GM21367 (cell line): ENCODE measurements at regions not wholly inside any gene's neighbourhood (a gene's known extent, or its start where the extent isn't known, plus 50 kb on each side); places are given as distances from the start of the nearest gene placed in this dataset.
"Not testable (repeated sequence)": the region's sequence is repeated elsewhere in the genome, so short reads cannot be mapped to it uniquely, and the experiment has no call there.

Experiments
- ATAC-seq: cut with Tn5 transposase; IDR thresholded peaks from one replicate; pipeline ENCODE4 v1.9.1; 2021; ENCODE audit not compliant: unreplicated experiment

- ATAC-seq = no peak
These were observed 387.3 kb downstream of the LIG4 start for GRCh38 chr13:107827840-107828549.

GRCh38 chr13:107824635-107825034, 390.7 kb downstream of the LIG4 start:
- no peak for ATAC-seq

GRCh38 chr13:107822006-107822405, 393.3 kb downstream of the LIG4 start:
- ATAC-seq = no peak

- no peak for ATAC-seq
These were observed 393.8 kb downstream of the LIG4 start for GRCh38 chr13:107821492-107821891.

GRCh38 chr13:107819071-107819470, 396.3 kb downstream of the LIG4 start:
- no peak for ATAC-seq

GRCh38 chr13:107817647-107818287, 397.6 kb downstream of the LIG4 start:
- ATAC-seq = no peak

GRCh38 chr13:107812014-107812412, 403.3 kb downstream of the LIG4 start:
- no peak for ATAC-seq

- ATAC-seq = no peak
These were observed 403.9 kb downstream of the LIG4 start for GRCh38 chr13:107811233-107812013.

- no peak for ATAC-seq
These were observed 406.2 kb downstream of the LIG4 start for GRCh38 chr13:107809125-107809524.

- no peak for ATAC-seq
These were observed 406.9 kb downstream of the LIG4 start for GRCh38 chr13:107808389-107808788.

GRCh38 chr13:107807306-107808073, 407.8 kb downstream of the LIG4 start:
- no peak for ATAC-seq

- no peak for ATAC-seq
These were observed 408.6 kb downstream of the LIG4 start for GRCh38 chr13:107806726-107807125.

GRCh38 chr13:107803822-107804495, 411.4 kb downstream of the LIG4 start:
- no peak for ATAC-seq

GRCh38 chr13:107801621-107802020, 413.7 kb downstream of the LIG4 start:
- ATAC-seq = no peak

- ATAC-seq = no peak
These were observed 416.3 kb downstream of the LIG4 start for GRCh38 chr13:107799001-107799400.

- no peak for ATAC-seq
These were observed 424.9 kb downstream of the LIG4 start for GRCh38 chr13:107790397-107790796.

GRCh38 chr13:107788464-107789165, 426.7 kb downstream of the LIG4 start:
- no peak for ATAC-seq

- not testable (repeated sequence) for ATAC-seq
These were observed 432.7 kb downstream of the LIG4 start for GRCh38 chr13:107782646-107783045.

- ATAC-seq = no peak
These were observed 437.2 kb downstream of the LIG4 start for GRCh38 chr13:107778094-107778493.

GRCh38 chr13:107770541-107770940, 444.8 kb downstream of the LIG4 start:
- no peak for ATAC-seq
